ENCODE measurements at regions not wholly inside any gene's neighbourhood (a gene's known extent, or its start where the extent isn't known, plus 50 kb on each side); places are given as distances from the start of the nearest gene placed in this dataset.

- TF ChIP-seq FOXJ3 (CRISPR knock-in tag; IDR thresholded peaks at IDR 0.05) (no peak), SMAD1 (IDR thresholded peaks at IDR 0.05; ENCODE audit: low read depth, low read length, partially characterized antibody) (no peak)
Observed at GRCh38 chr5:88116396-88116795, 152.2 kb downstream of the TMEM161B start.

GRCh38 chr5:88115211-88115610, 153.4 kb downstream of the TMEM161B start:
- in situ Hi-C loops (cut with MboI) (no loop called here), intact Hi-C loops (cut with micrococcal nuclease) (no loop called here)
- Histone ChIP-seq H3K4me3 (no peak overlapping the region), H3K27ac (ENCODE audit: extremely low read depth, low read depth, low read length) (no peak overlapping the region), H3K36me3 (ENCODE audit: control insufficient read depth, insufficient read depth, low read length) (no peaks in the 10 kb centered on the region), H3K27me3 (ENCODE audit: control insufficient read depth in 2 of 2, insufficient read depth in 2 of 2, low read length in 2 of 2) (no peaks in the 10 kb centered on the region), H3K79me2 (ENCODE audit: control insufficient read depth, insufficient read depth, low read length) (no peaks in the 10 kb centered on the region), H3K9ac (ENCODE audit: insufficient read depth in 1 of 2, low read depth in 2 of 2, low read length in 2 of 2) (no peak overlapping the region), H2AFZ (ENCODE audit: low read depth, low read length) (no peak overlapping the region), H3K9me1 (ENCODE audit: control insufficient read depth, insufficient read depth, low read length) (no peaks in the 10 kb centered on the region), H4K20me1 (replicated peaks; ENCODE audit: control insufficient read depth, insufficient read depth, low read length) (no peaks in the 10 kb centered on the region), H3K4me1 (replicated peaks in 1 of 2; ENCODE audit: control insufficient read depth in 2 of 2, insufficient read depth in 2 of 2, low read length in 2 of 2) (no peaks in the 10 kb centered on the region), H3K9me3 (replicated peaks; ENCODE audit: control insufficient read depth, insufficient read depth, low read depth, low read length) (no peaks in the 10 kb centered on the region), H3K4me2 (ENCODE audit: insufficient read depth, low read length) (no peak overlapping the region)
- ChIA-PET CTCF (ENCODE audit: low intra/inter-chr PET ratio) (no interaction called here), POLR2A (interaction anchor here (1.0 kb wide), 1 partner anchor 14 kb away, joined by 4 read pairs; no protein-coding TSS in a partner anchor)
- FAIRE-seq, result no peak
- WGBS (ENCODE audit: insufficient coverage, low coverage, missing lambda C conversion rate), result 5% methylated on average over 3 of the region's 3 CpGs
- no peak for ATAC-seq
- DNase-seq (ENCODE audit: extremely low read depth in 1 of 4, low spot score in 3 of 4), result no peak
- BruUV-seq (replicated peaks), result no TSS peak
- TF ChIP-seq RBM22 (IDR thresholded peaks at IDR 0.05; ENCODE audit: low read depth, low read length, poor library complexity, severe bottlenecking) (no peak), FUS (optimal IDR thresholded peaks at IDR 0.05; ENCODE audit: low read depth, low read length) (no peak), RFX7 (CRISPR knock-in tag; IDR thresholded peaks at IDR 0.05) (no peak), POLR2B (IDR thresholded peaks at IDR 0.05; ENCODE audit: low read depth, partially characterized antibody) (no peak), MIER1 (IDR thresholded peaks at IDR 0.05; ENCODE audit: low read depth) (no peak), ZEB2 (IDR thresholded peaks at IDR 0.05) (no peak), HNRNPH1 (optimal IDR thresholded peaks at IDR 0.05; ENCODE audit: low read depth, low read length) (no peak), ZNF398 (CRISPR knock-in tag; IDR thresholded peaks at IDR 0.05) (no peak), RB1 (IDR thresholded peaks at IDR 0.05; ENCODE audit: low read depth) (no peak), BRF1 (IDR thresholded peaks at IDR 0.05; ENCODE audit: borderline replicate concordance, extremely low read depth, insufficient read length) (no peak)
- TF ChIP-seq, protein P1, sequence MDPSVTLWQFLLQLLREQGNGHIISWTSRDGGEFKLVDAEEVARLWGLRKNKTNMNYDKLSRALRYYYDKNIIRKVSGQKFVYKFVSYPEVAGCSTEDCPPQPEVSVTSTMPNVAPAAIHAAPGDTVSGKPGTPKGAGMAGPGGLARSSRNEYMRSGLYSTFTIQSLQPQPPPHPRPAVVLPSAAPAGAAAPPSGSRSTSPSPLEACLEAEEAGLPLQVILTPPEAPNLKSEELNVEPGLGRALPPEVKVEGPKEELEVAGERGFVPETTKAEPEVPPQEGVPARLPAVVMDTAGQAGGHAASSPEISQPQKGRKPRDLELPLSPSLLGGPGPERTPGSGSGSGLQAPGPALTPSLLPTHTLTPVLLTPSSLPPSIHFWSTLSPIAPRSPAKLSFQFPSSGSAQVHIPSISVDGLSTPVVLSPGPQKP (CRISPR knock-in tag; IDR thresholded peaks at IDR 0.05), result no peak

More at GRCh38 chr5:88116396-88116795, 152.2 kb downstream of the TMEM161B start:
- H3K9ac ChIP-seq (ENCODE audit: insufficient read depth in 1 of 2, low read depth in 2 of 2, low read length in 2 of 2), result no peak overlapping the region
- H3K27me3 ChIP-seq (ENCODE audit: control insufficient read depth in 2 of 2, insufficient read depth in 2 of 2, low read length in 2 of 2), result no peaks in the 10 kb centered on the region
- in situ Hi-C loops (cut with MboI) (no loop called here), intact Hi-C loops (cut with micrococcal nuclease) (no loop called here)
- no peak for FAIRE-seq
- no peak for ATAC-seq
- no peaks in the 10 kb centered on the region for H3K36me3 ChIP-seq (ENCODE audit: control insufficient read depth, insufficient read depth, low read length)
- H2AFZ ChIP-seq (ENCODE audit: low read depth, low read length), result no peak overlapping the region
- H4K20me1 ChIP-seq (replicated peaks; ENCODE audit: control insufficient read depth, insufficient read depth, low read length), result no peaks in the 10 kb centered on the region
- ChIA-PET POLR2A (interaction anchor here (0.6 kb wide), 1 partner anchor 515 kb away, joined by 3 read pairs; no protein-coding TSS in a partner anchor), CTCF (ENCODE audit: low intra/inter-chr PET ratio) (no interaction called here)
- no peaks in the 10 kb centered on the region for H3K79me2 ChIP-seq (ENCODE audit: control insufficient read depth, insufficient read depth, low read length)
- no peaks in the 10 kb centered on the region for H3K9me3 ChIP-seq (replicated peaks; ENCODE audit: control insufficient read depth, insufficient read depth, low read depth, low read length)
- no peak overlapping the region for H3K27ac ChIP-seq (ENCODE audit: extremely low read depth, low read depth, low read length)
- no peak overlapping the region for H3K4me3 ChIP-seq
- no peaks in the 10 kb centered on the region for H3K9me1 ChIP-seq (ENCODE audit: control insufficient read depth, insufficient read depth, low read length)
- no TSS peak for BruUV-seq (replicated peaks)
- no peaks in the 10 kb centered on the region for H3K4me1 ChIP-seq (replicated peaks in 1 of 2; ENCODE audit: control insufficient read depth in 2 of 2, insufficient read depth in 2 of 2, low read length in 2 of 2)
- DNase-seq (ENCODE audit: extremely low read depth in 1 of 4, low spot score in 3 of 4), result no peak
- H3K4me2 ChIP-seq (ENCODE audit: insufficient read depth, low read length), result no peak overlapping the region

Measured in K562 (cell line).